ENCODE measurements at regions not wholly inside any gene's neighbourhood (a gene's known extent, or its start where the extent isn't known, plus 50 kb on each side); places are given as distances from the start of the nearest gene placed in this dataset.

GRCh38 chr7:156148995-156149394 is 336.7 kb upstream of the SHH start:
- no peak for TF ChIP-seq CTCF (IDR thresholded peaks at IDR 0.05)
- TF ChIP-seq SIN3A (IDR thresholded peaks at IDR 0.05; ENCODE audit: borderline replicate concordance, insufficient read depth, low read depth, low read length), result no peak
- TF ChIP-seq POLR2AphosphoS5 (IDR thresholded peaks at IDR 0.05; ENCODE audit: low read depth, low read length), result no peak

All from Panc1 (cell line).